ENCODE measurements at regions not wholly inside any gene's neighbourhood (a gene's known extent, or its start where the extent isn't known, plus 50 kb on each side); places are given as distances from the start of the nearest gene placed in this dataset.

DNA sequence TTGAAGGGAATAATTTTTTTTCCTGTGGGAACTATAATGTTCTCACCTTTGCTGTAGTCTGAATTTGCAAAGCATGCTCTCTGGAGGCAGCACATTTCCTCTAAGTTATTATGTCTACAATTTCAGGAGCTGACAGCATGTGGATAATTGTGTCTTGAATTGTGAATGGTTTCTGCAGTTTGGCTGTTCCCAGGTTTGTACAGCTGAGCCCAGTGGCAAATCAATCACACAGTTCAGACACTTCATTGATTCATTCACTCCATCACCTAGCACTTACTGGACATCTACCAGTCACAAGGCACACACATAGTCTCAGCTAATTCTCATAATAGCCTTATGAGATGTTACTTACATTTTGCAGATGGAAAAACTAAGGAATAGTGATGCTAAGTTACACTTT is 219.0 kb upstream of the ROPN1 start (continued):
- TF ChIP-seq ZNF232 (CRISPR knock-in tag; IDR thresholded peaks at IDR 0.05; ENCODE audit: borderline replicate concordance) (no peak), ZNF572 (CRISPR knock-in tag; IDR thresholded peaks at IDR 0.05) (no peak), NCOR1 (IDR thresholded peaks at IDR 0.05; ENCODE audit: borderline replicate concordance, low read length) (no peak), ZKSCAN8 (CRISPR knock-in tag; IDR thresholded peaks at IDR 0.05; ENCODE audit: borderline replicate concordance) (no peak), GTF2F1 (IDR thresholded peaks at IDR 0.05; ENCODE audit: low read length) (no peak), SRSF1 (optimal IDR thresholded peaks at IDR 0.05; ENCODE audit: low read depth, low read length) (no peak), ZNF614 (CRISPR knock-in tag; IDR thresholded peaks at IDR 0.05; ENCODE audit: borderline replicate concordance) (no peak), ZNF550 (CRISPR knock-in tag; IDR thresholded peaks at IDR 0.05; ENCODE audit: borderline replicate concordance) (no peak), JUN (CRISPR knock-in tag; IDR thresholded peaks at IDR 0.05) (no peak)
- TF ChIP-seq, protein P1, sequence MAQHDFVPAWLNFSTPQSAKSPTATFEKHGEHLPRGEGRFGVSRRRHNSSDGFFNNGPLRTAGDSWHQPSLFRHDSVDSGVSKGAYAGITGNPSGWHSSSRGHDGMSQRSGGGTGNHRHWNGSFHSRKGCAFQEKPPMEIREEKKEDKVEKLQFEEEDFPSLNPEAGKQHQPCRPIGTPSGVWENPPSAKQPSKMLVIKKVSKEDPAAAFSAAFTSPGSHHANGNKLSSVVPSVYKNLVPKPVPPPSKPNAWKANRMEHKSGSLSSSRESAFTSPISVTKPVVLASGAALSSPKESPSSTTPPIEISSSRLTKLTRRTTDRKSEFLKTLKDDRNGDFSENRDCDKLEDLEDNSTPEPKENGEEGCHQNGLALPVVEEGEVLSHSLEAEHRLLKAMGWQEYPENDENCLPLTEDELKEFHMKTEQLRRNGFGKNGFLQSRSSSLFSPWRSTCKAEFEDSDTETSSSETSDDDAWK (CRISPR knock-in tag; IDR thresholded peaks at IDR 0.05) = no peak
- TF ChIP-seq, protein P2, sequence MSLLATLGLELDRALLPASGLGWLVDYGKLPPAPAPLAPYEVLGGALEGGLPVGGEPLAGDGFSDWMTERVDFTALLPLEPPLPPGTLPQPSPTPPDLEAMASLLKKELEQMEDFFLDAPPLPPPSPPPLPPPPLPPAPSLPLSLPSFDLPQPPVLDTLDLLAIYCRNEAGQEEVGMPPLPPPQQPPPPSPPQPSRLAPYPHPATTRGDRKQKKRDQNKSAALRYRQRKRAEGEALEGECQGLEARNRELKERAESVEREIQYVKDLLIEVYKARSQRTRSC (CRISPR knock-in tag; IDR thresholded peaks at IDR 0.05; ENCODE audit: low read depth) = no peak

GRCh38 chr3:124213641-124214040 is 221.7 kb upstream of the ROPN1 start:
- Histone ChIP-seq H3K4me3 (replicated peaks in 1 of 3; ENCODE audit: insufficient read depth in 1 of 3, low read depth in 2 of 3, low read length in 3 of 3) (no peak overlapping the region), H3K79me2 (ENCODE audit: insufficient read depth, low read length) (no peaks in the 10 kb centered on the region), H3K4me1 (ENCODE audit: insufficient read depth, low read length) (0 out of 2 replicates have a peak, but pooled peaks cover 4% of the 10 kb centered on the region), H4K20me1 (ENCODE audit: insufficient read depth, low read length) (no peaks in the 10 kb centered on the region), H3K27me3 (ENCODE audit: control insufficient read depth in 1 of 2, insufficient read depth in 2 of 2, low read length in 2 of 2) (no peaks in the 10 kb centered on the region), H2AFZ (ENCODE audit: low read length) (no peak overlapping the region), H3K4me2 (ENCODE audit: low read depth, low read length) (no peak overlapping the region), H3K27ac (ENCODE audit: extremely low read length, insufficient read depth, low read length) (no peak overlapping the region), H3K9me3 (ENCODE audit: low read length) (no peaks in the 10 kb centered on the region), H3K9ac (ENCODE audit: insufficient read depth, low read depth, low read length) (no peak overlapping the region), H3K36me3 (replicated peaks in 1 of 2; ENCODE audit: control insufficient read depth in 1 of 2, insufficient read depth in 2 of 2, low read length in 2 of 2) (no peaks in the 10 kb centered on the region)
- CTCF ChIA-PET (ENCODE audit: low intra/inter-chr PET ratio, low total read pairs) = no interaction called here
- POLR2A ChIA-PET = no interaction called here
- in situ Hi-C loops (cut with HindIII; ENCODE audit: extremely low pct_ligation_motif_present, low pct_unique_long_range_greater_than_20kb) (no loop called here), intact Hi-C loops (cut with micrococcal nuclease; ENCODE audit: unreplicated experiment) (no loop called here)
- BruUV-seq (replicated peaks) = no TSS peak
- FAIRE-seq (no peak), DNase-seq (ENCODE audit: low spot score) (no peak), ATAC-seq (no peak)
- no peak for TF ChIP-seq THAP9 (CRISPR knock-in tag; IDR thresholded peaks at IDR 0.05; ENCODE audit: borderline replicate concordance)
- no peak for TF ChIP-seq SPEN (CRISPR knock-in tag; IDR thresholded peaks at IDR 0.05; ENCODE audit: low read depth)
- TF ChIP-seq NKX3-1 (CRISPR knock-in tag; IDR thresholded peaks at IDR 0.05) = no peak
- TF ChIP-seq HMGXB3 (CRISPR knock-in tag; IDR thresholded peaks at IDR 0.05; ENCODE audit: borderline replicate concordance) = no peak

Data from HepG2 (cell line).